ENCODE measurements at regions not wholly inside any gene's neighbourhood (a gene's known extent, or its start where the extent isn't known, plus 50 kb on each side); places are given as distances from the start of the nearest gene placed in this dataset.
A peak's percentile ranks its signal among the peaks of the same experiment; 100 is the strongest.

DNA sequence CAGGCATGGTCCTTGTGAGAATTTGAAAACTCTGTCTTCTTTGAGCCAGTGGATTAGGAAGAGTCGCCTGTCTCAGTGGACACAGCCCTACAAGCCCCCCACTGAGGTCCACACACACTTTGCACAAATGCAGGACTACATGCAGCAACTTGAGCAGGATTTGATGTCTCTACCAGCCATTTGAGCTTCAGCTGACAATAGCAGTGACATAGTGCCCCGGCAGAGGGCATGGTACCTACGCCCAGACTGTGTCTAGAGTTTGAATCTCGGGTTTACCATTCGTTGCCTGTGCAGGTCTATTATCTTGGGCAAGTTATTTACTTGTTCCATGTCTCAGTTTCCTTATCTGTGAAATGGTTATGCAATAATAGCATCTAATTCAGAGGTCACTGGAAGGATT, 580.1 kb downstream of the TFAP2B start:
- H3K9ac ChIP-seq (ENCODE audit: low read length in 3 of 3), result no peak overlapping the region
- no peaks in the 10 kb centered on the region for H3K9me3 ChIP-seq (ENCODE audit: control insufficient read depth in 2 of 3, insufficient read depth in 1 of 3, low read length in 3 of 3)
- no peak for FAIRE-seq
- no peak for DNase-seq
- intact Hi-C loops (cut with DNase I), result no loop called here
- TF ChIP-seq, protein P1, sequence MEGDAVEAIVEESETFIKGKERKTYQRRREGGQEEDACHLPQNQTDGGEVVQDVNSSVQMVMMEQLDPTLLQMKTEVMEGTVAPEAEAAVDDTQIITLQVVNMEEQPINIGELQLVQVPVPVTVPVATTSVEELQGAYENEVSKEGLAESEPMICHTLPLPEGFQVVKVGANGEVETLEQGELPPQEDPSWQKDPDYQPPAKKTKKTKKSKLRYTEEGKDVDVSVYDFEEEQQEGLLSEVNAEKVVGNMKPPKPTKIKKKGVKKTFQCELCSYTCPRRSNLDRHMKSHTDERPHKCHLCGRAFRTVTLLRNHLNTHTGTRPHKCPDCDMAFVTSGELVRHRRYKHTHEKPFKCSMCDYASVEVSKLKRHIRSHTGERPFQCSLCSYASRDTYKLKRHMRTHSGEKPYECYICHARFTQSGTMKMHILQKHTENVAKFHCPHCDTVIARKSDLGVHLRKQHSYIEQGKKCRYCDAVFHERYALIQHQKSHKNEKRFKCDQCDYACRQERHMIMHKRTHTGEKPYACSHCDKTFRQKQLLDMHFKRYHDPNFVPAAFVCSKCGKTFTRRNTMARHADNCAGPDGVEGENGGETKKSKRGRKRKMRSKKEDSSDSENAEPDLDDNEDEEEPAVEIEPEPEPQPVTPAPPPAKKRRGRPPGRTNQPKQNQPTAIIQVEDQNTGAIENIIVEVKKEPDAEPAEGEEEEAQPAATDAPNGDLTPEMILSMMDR (IDR thresholded peaks at IDR 0.05; ENCODE audit: borderline replicate concordance, extremely low read depth, insufficient read depth), result no peak
- no peak overlapping the region for H3K27ac ChIP-seq (ENCODE audit: low read depth in 2 of 2, low read length in 2 of 2)
- no peaks in the 10 kb centered on the region for H3K36me3 ChIP-seq (ENCODE audit: control insufficient read depth in 2 of 3, insufficient read depth in 3 of 3, low read length in 3 of 3)
- no peaks in the 10 kb centered on the region for H3K27me3 ChIP-seq (ENCODE audit: control insufficient read depth, insufficient read depth, low read length)
- H3K4me3 ChIP-seq (ENCODE audit: low read length in 3 of 3), result no peak overlapping the region
- H3K4me1 ChIP-seq (ENCODE audit: control insufficient read depth in 2 of 3, insufficient read depth in 2 of 3, low read depth in 1 of 3, low read length in 3 of 3), result no peaks in the 10 kb centered on the region

DNA sequence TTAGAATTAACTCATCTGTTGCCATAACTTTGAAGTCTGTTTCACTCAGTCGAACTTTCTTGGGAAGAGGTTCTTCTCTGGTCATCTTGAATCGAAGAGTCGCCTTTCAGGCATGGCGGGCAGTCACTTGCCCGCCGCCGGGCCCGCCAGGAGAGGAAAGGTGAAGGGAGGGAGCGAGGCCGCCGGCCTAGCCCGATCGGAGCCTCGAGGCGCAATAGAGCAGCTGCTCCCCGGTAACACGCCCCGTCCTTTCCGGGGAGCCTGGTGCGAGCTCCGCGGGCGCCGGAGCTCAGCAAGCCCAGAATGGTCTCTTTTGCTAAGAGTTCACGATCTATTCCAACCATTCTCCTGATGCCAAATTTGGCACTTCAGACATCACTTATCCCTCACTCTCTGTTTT, 591.8 kb downstream of the TFAP2B start:
- H3K9ac ChIP-seq (ENCODE audit: low read length in 3 of 3), result no peak overlapping the region
- FAIRE-seq (no peak), DNase-seq (no peak)
- no peaks in the 10 kb centered on the region for H3K4me1 ChIP-seq (ENCODE audit: control insufficient read depth in 2 of 3, insufficient read depth in 2 of 3, low read depth in 1 of 3, low read length in 3 of 3)
- no peak overlapping the region for H3K27ac ChIP-seq (ENCODE audit: low read depth in 2 of 2, low read length in 2 of 2)
- intact Hi-C loops (cut with DNase I), result no loop called here
- TF ChIP-seq, protein P1 (IDR thresholded peaks at IDR 0.05; ENCODE audit: borderline replicate concordance, extremely low read depth, insufficient read depth), result no peak
- H3K4me3 ChIP-seq (ENCODE audit: low read length in 3 of 3), result no peak overlapping the region
- H3K27me3 ChIP-seq (ENCODE audit: control insufficient read depth, insufficient read depth, low read length), result no peaks in the 10 kb centered on the region
- no peaks in the 10 kb centered on the region for H3K9me3 ChIP-seq (ENCODE audit: control insufficient read depth in 2 of 3, insufficient read depth in 1 of 3, low read length in 3 of 3)
- H3K36me3 ChIP-seq (ENCODE audit: control insufficient read depth in 2 of 3, insufficient read depth in 3 of 3, low read length in 3 of 3), result no peaks in the 10 kb centered on the region

DNA sequence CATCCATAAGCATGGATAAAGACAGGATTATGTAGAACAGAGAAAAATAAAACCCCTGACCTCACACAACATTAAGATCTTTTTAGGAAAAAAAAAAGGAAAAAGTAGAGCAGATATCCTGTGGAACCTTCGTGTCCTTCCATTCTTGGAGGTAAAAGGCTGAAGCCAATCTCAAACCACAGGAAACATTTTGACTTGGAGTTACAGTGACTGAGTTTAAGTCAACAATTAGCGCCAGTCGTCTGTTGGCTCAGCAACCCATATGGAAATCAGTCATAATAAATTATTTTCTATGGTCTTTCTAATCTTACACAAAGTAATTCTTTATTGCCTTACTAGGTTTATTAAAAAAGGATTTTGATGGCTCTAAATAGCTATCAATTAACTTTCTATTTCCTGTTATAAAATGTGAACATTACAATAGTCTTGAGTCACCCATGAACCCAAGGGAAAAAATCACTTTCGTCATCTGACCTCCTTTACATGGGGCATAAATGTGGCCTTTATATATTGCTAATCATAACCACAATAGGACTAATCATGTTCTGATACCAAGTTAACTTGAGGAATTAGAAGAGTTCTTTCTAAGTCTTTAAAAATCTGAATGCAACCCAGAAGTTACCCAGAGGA, 592.9 kb downstream of the TFAP2B start:
- H3K27me3 ChIP-seq (ENCODE audit: control insufficient read depth, insufficient read depth, low read length), result no peaks in the 10 kb centered on the region
- no peak overlapping the region for H3K27ac ChIP-seq (ENCODE audit: low read depth in 2 of 2, low read length in 2 of 2)
- H3K4me3 ChIP-seq (ENCODE audit: low read length in 3 of 3), result no peak overlapping the region
- H3K9ac ChIP-seq (ENCODE audit: low read length in 3 of 3), result no peak overlapping the region
- FAIRE-seq (no peak), DNase-seq (peak in 1 of 5 donors; percentile 56)
- no peaks in the 10 kb centered on the region for H3K36me3 ChIP-seq (ENCODE audit: control insufficient read depth in 2 of 3, insufficient read depth in 3 of 3, low read length in 3 of 3)
- TF ChIP-seq, protein P1 (IDR thresholded peaks at IDR 0.05; ENCODE audit: borderline replicate concordance, extremely low read depth, insufficient read depth), result no peak
- no peaks in the 10 kb centered on the region for H3K4me1 ChIP-seq (ENCODE audit: control insufficient read depth in 2 of 3, insufficient read depth in 2 of 3, low read depth in 1 of 3, low read length in 3 of 3)
- H3K9me3 ChIP-seq (ENCODE audit: control insufficient read depth in 2 of 3, insufficient read depth in 1 of 3, low read length in 3 of 3), result no peaks in the 10 kb centered on the region
- intact Hi-C loops (cut with DNase I), result no loop called here

DNA sequence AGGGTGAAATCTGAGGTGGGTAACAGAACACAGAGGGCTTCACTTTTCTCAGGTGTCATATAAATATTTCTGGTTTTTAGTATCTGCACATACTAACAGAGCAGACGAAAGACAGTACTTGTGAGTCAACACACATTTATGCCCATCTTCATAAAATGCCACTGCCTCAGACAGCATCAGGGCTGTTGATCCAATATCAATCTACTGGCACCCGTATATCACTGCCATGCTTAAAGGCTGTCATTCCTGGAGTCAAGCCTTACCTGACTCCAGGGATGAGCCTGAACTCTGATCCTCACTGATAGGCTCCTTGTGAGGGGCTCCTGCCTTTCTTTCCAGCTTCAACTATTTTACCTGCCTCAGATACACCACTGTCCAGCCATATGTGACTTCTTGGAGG, 595.7 kb downstream of the TFAP2B start:
- H3K27ac ChIP-seq (ENCODE audit: low read depth in 2 of 2, low read length in 2 of 2), result no peak overlapping the region
- FAIRE-seq, result no peak
- no peaks in the 10 kb centered on the region for H3K36me3 ChIP-seq (ENCODE audit: control insufficient read depth in 2 of 3, insufficient read depth in 3 of 3, low read length in 3 of 3)
- no peak overlapping the region for H3K9ac ChIP-seq (ENCODE audit: low read length in 3 of 3)
- DNase-seq, result no peak
- TF ChIP-seq, protein P1 (IDR thresholded peaks at IDR 0.05; ENCODE audit: borderline replicate concordance, extremely low read depth, insufficient read depth), result no peak
- no peak overlapping the region for H3K4me3 ChIP-seq (ENCODE audit: low read length in 3 of 3)
- no peaks in the 10 kb centered on the region for H3K9me3 ChIP-seq (ENCODE audit: control insufficient read depth in 2 of 3, insufficient read depth in 1 of 3, low read length in 3 of 3)
- no peaks in the 10 kb centered on the region for H3K27me3 ChIP-seq (ENCODE audit: control insufficient read depth, insufficient read depth, low read length)
- no peaks in the 10 kb centered on the region for H3K4me1 ChIP-seq (ENCODE audit: control insufficient read depth in 2 of 3, insufficient read depth in 2 of 3, low read depth in 1 of 3, low read length in 3 of 3)
- intact Hi-C loops (cut with DNase I), result no loop called here

Measured in kidney (tissue), 13 donors.